Thyroid gland (tissue), 4 donors: ENCODE measurements at regions not wholly inside any gene's neighbourhood (a gene's known extent, or its start where the extent isn't known, plus 50 kb on each side); places are given as distances from the start of the nearest gene placed in this dataset.

Experiments
- DNase-seq, 2 donors: peaks; one replicate each; pipeline ENCODE4 v3.0.0-alpha.2; 2019
- H3K27ac ChIP-seq, 3 donors: fragments of 200-600 bp; sonication (generic); 1 replicate in 2 of 3; 2 replicates in 1 of 3; pipeline ENCODE4 v1.5.1; 2016 to 2019; ENCODE audit warnings: mild to moderate bottlenecking in 1 of 3, moderate library complexity in 1 of 3
- H3K27me3 ChIP-seq: fragments of 200-600 bp; sonication (generic); one replicate; pipeline ENCODE4 v1.5.1; 2019
- H3K36me3 ChIP-seq, 2 donors: fragments of 200-600 bp; sonication (generic); one replicate each; pipeline ENCODE4 v1.5.1; 2016 to 2019
- H3K4me1 ChIP-seq, 2 donors: fragments of 200-600 bp; sonication (generic); one replicate each; pipeline ENCODE4 v1.5.1; 2017 to 2019
- H3K4me3 ChIP-seq, 3 donors: fragments of 200-600 bp; sonication (generic); replicated peaks in 1 of 3; 1 replicate in 2 of 3; 2 replicates in 1 of 3; pipeline ENCODE4 v1.5.1; 2016; ENCODE audit warnings: mild to moderate bottlenecking in 1 of 3
- H3K9me3 ChIP-seq: fragments of 200-600 bp; sonication (generic); one replicate; pipeline ENCODE4 v1.5.1; 2017
- CTCF ChIP-seq, 6 experiments: fragments of 200-600 bp in 3 of 6; fragments of 450-650 bp in 3 of 6; sonication (generic) in 3 of 6; IDR thresholded peaks; one replicate each; pipeline ENCODE4 v1.5.1; 2016 to 2019; ENCODE audit warnings: antibody characterized with exemption in 6 of 6, mild to moderate bottlenecking in 2 of 6, inconsistent platforms in 1 of 6, moderate library complexity in 1 of 6
- POLR2A ChIP-seq, 2 donors: fragments of 450-650 bp; IDR thresholded peaks; one replicate each; pipeline ENCODE4 v1.6.1; 2017; ENCODE audit warnings: antibody characterized with exemption in 2 of 2, mild to moderate bottlenecking in 2 of 2, moderate library complexity in 1 of 2
- WGBS, 2 donors: methylation state at CpG; one replicate each; pipeline ENCODE4 v1.1.5; 2017; 5-methylcytosine and 5-hydroxymethylcytosine counted together
- intact Hi-C: fragments of 100-400 bp; cut with DNase I; formaldehyde crosslinking; loops from one replicate; pipeline ENCODE4 v1.15.1; 2023

- intact Hi-C loops = loop anchor here (5.0 kb wide), 1 partner anchor 83 kb away; no protein-coding TSS in a partner anchor
- TF ChIP-seq CTCF (IDR thresholded peaks at IDR 0.05) = no peak
- no peak for TF ChIP-seq POLR2A (IDR thresholded peaks at IDR 0.05)
Measured at GRCh38 chr15:70294731-70295305, 197.1 kb upstream of the TLE3 start.

GRCh38 chr15:70293591-70294470, 196.1 kb upstream of the TLE3 start:
- Histone ChIP-seq H3K27me3 (no peaks in the 10 kb centered on the region), H3K9me3 (no peaks in the 10 kb centered on the region), H3K27ac (peak overlapping the region in 1 of 3 donors; percentile 15), H3K4me3 (no peak overlapping the region), H3K4me1 (peaks cover 47 to 57% of the 10 kb centered on the region in 2 donors), H3K36me3 (no peaks in the 10 kb centered on the region)
- WGBS, 2 donors = 56 to 59% methylated on average over 10 of the region's 10 CpGs
- peak; percentile 75 for DNase-seq
- TF ChIP-seq POLR2A (IDR thresholded peaks at IDR 0.05) (no peak), CTCF (IDR thresholded peaks at IDR 0.05) (no peak)
- intact Hi-C loops = loop anchor here (5.0 kb wide), 1 partner anchor 82 kb away; no protein-coding TSS in a partner anchor

More at GRCh38 chr15:70294731-70295305, 197.1 kb upstream of the TLE3 start:
- Histone ChIP-seq H3K27me3 (no peaks in the 10 kb centered on the region), H3K27ac (no peak overlapping the region), H3K4me1 (peaks cover 40 to 48% of the 10 kb centered on the region in 2 donors), H3K36me3 (no peaks in the 10 kb centered on the region), H3K4me3 (no peak overlapping the region), H3K9me3 (no peaks in the 10 kb centered on the region)
- no peak for DNase-seq
- 86 to 97% methylated on average over 3 of the region's 3 CpGs for WGBS, 2 donors

- Histone ChIP-seq H3K4me3 (no peak overlapping the region), H3K27me3 (no peaks in the 10 kb centered on the region), H3K27ac (no peak overlapping the region), H3K4me1 (peaks cover 49 to 64% of the 10 kb centered on the region in 2 donors), H3K36me3 (no peaks in the 10 kb centered on the region), H3K9me3 (no peaks in the 10 kb centered on the region)
- intact Hi-C loops = loop anchor here (5.0 kb wide), 1 partner anchor 81 kb away; no protein-coding TSS in a partner anchor
- whole genome bisulfite sequencing, 2 donors = 83 to 91% methylated on average over 1 of the region's 1 CpG
- no peak for DNase-seq
- TF ChIP-seq CTCF (IDR thresholded peaks at IDR 0.05) (no peak), POLR2A (IDR thresholded peaks at IDR 0.05) (no peak)
Measured at GRCh38 chr15:70293138-70293537, 195.4 kb upstream of the TLE3 start.

GRCh38 chr15:70292076-70292760, 194.5 kb upstream of the TLE3 start:
- no peaks in the 10 kb centered on the region for H3K36me3 ChIP-seq
- no peak for DNase-seq
- intact Hi-C loops = loop anchor here (5.0 kb wide), 1 partner anchor 80 kb away; no protein-coding TSS in a partner anchor
- WGBS, 2 donors = 82 to 93% methylated on average over 8 of the region's 12 CpGs
- no peak overlapping the region for H3K4me3 ChIP-seq
- no peaks in the 10 kb centered on the region for H3K9me3 ChIP-seq
- no peak for TF ChIP-seq CTCF (IDR thresholded peaks at IDR 0.05)
- TF ChIP-seq POLR2A (IDR thresholded peaks at IDR 0.05) = no peak
- H3K4me1 ChIP-seq = peaks cover 51 to 64% of the 10 kb centered on the region in 2 donors
- no peaks in the 10 kb centered on the region for H3K27me3 ChIP-seq
- no peak overlapping the region for H3K27ac ChIP-seq
